GM18519 (cell line): ENCODE measurements at regions not wholly inside any gene's neighbourhood (a gene's known extent, or its start where the extent isn't known, plus 50 kb on each side); places are given as distances from the start of the nearest gene placed in this dataset.
"Not testable (repeated sequence)": the region's sequence is repeated elsewhere in the genome, so short reads cannot be mapped to it uniquely, and the experiment has no call there.

Experiments
- ATAC-seq: cut with Tn5 transposase; IDR thresholded peaks from one replicate; pipeline ENCODE4 v1.9.1; 2021; ENCODE audit warnings: mild to moderate bottlenecking, moderate library complexity; ENCODE audit not compliant: unreplicated experiment, low FRiP score

DNA sequence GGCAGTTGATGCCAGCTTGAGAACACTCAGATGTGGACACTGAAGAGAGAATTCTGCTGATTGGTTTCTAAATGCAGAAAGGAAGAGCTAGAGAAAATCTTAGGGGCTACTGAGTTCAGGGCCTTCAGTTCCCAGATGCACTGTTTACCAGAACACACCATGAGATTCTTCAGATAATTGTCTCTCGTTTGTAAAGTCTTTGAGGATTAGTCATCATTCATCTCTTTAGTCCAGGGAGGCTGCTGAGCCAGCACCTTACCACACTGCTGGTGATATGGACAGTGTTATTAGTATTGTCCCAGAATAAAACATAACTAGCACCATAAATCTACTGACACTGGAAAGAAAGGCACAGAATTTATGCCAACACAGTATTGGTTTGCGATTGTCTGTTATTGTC, 690.8 kb upstream of the CELF4 start:
- ATAC-seq, result no peak

DNA sequence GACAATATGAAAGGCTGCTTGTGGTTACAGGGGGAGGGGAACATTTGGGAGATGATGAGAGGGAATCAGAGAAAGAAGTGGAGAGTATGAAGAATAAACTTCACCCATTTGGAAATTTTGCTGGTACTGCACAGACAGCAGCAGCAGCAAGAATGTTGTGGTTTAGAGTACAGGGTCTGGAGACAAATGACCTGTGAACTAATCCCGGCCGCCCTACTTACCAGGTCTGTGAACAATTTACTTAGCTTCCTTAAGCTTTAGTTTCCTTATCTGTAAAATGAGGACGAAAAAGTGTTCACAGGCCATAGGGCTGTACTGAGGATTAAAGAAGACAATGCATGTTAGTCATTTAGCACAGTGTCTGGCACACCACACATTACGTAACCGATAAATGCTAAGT, 685.4 kb upstream of the CELF4 start:
- no peak for ATAC-seq

DNA sequence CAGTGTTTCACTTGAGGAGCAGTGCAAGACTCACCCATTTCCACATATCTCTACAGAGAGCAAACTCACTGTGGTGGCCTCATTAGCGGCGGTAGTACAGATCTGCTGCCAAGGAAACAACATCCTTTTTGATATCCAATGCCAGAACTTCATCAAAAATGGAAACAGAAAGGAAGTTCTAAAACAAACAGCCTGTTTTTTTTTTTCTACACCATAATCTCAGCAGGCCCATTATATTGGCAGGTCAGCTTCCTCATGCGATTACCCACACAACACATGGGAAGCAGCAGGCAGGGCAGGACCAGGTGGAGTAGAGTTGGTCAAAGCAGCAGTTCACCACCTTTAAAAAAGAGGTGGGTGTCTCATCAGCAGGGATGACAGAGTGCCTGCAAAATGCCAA, 678.9 kb upstream of the CELF4 start:
- ATAC-seq, result no peak

DNA sequence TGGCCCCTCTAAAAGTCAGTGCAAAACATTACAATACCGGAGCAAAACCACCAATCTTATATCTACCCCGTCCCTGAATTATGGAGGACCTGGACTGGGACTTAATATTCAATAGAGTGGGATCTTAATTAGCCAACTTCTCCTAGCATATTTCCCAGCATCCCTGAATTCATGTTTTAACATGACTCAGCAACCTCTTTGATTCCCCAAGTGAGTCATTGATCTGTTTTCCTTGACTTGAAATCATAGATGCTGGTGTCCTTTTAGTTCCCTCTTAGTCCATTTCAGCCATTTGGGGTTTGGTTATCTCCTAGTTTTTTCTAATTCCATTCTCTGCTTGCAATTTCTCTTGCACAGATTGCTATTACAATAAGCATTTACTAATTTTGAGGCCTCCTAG, 677.7 kb upstream of the CELF4 start:
- no peak for ATAC-seq

DNA sequence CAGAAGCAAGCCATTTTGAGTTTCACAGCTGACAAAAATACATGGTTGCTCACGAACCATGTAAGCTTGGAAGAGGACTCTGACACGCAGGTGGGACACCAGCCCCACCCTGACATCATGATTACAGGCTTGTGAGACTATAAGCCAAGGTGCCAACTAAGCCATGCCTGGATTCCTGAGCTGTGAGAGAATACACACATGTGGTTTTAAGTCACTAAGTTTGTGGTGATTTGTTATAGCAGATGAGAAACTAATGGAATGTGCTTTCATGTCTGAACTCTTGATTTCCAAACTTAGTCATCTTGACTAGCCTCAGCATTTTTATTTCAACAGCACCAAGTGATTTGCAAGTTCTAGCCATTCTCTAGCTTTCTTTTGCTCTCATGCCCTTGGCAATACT, 676.1 kb upstream of the CELF4 start:
- no peak for ATAC-seq

DNA sequence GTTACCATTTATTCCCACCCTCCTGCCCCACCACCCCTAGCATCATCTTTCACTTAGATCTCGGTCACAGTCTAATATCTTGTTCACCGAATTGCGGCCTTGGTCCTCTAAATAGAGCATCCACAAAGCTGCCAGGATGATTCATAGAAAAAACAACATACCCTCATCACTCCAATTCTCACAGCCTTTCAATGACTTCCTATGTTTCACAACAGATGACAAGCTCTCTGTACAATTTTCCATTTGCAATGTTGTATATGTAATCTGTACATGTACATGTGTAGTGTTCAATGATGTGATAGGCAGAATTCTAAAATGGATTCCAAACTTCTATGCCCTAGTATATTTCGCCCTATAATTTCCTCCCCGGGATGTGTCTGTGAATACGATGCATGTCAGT, 675.6 kb upstream of the CELF4 start:
- no peak for ATAC-seq

DNA sequence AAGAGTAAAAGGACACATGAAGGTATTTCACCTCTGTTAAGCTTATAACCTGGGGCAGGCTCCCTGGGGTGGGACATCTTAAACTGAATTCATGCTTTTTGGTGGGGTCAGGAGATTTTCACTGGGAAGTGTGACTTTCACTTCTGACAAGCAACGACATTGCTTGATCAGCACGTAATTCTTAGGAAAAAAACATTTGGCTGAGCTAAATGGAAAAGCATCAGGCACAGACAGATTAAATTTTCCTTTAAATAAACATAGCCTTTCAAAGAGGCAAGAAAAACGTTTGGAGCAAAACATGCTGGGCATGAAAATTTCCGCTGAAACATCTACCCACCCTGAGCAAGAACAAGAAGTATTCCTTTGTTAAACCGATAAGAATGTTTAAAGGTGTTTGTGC, 674.0 kb upstream of the CELF4 start:
- ATAC-seq, result no peak

DNA sequence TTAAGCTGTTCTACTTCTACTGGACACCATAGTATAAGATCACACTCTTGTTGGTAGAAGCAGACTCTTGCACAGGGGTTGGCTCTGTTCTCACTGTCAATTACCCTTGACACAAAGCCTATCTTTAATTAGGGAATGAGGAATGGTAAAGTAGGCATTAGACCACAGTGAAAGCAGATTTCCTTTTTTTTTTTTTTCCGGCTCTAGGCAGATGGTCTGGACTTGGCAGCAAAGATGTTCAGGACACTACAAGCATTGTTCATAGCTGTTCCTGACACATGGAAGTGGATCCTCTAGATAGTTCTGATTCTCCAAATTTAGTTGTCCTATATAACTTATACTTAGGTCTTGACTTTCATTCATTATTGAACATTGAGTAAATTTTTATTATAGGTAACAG, 672.2 kb upstream of the CELF4 start:
- ATAC-seq, result no peak

DNA sequence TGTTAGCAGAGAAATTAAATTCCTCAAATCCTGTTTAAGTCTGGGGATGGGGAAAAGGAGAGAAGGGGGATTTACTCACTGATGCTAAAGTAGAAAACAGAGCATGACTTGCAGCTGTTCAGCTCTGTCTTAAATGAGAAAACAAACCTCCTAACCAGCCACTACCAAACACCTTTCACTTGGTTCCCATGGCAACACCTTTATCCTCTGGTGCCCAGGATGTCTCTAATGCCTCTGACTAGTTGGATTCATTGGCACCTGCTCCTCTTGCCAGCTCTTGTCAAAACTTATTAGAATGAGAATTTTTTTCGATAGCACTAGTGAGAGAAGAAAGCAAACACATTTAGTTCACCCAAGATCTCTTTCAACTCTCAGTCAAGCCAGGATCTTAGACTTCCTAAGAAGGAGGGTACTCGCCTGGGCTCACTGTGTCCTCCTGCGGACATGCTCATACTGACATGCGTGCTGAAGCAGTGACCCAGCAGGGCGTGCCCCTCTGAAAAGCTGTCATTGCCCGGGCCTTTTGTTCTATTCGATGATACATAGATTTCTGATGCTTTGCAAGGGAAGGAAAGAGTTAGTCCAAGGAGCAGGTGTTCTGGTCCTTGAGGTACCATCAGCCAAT, 656.0 kb upstream of the CELF4 start:
- ATAC-seq, result no peak

DNA sequence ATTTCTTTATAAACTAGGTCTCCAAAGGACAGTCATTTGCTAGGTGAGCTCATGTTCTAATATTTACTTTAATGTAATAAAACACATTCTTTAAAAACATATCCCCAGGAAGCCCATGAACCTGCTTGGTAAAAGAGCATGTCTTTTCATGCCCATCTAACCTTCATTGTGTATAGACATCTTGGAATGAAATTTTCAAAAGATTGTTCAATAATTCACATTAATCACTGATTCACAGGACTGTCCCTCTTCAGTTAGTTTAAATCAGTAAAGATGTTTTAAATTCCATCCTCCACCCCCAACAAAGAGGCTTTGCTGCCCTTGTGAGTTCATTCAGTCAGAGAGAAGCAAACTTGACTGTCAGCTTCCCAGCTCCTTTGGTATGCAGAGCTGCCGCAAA, 633.4 kb upstream of the CELF4 start:
- no peak for ATAC-seq

DNA sequence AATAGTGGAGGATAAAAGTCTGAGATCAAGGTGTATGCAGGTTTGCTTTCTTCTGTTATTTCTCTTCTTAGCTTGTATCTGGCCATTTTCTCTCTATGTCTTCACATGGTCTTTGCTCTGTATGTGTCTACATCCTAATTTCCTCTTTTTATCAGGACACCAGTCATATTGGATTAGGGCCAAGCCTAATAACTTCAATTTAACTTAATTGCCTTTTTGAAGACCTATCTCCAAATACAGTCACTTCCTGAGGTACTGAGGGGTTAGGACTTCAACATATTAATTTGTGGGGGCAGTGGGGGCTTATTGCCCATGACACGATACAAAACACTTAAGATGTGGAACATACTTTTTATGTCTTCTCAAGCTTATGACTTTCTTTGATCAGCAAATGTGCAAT, 632.9 kb upstream of the CELF4 start:
- no peak for ATAC-seq

DNA sequence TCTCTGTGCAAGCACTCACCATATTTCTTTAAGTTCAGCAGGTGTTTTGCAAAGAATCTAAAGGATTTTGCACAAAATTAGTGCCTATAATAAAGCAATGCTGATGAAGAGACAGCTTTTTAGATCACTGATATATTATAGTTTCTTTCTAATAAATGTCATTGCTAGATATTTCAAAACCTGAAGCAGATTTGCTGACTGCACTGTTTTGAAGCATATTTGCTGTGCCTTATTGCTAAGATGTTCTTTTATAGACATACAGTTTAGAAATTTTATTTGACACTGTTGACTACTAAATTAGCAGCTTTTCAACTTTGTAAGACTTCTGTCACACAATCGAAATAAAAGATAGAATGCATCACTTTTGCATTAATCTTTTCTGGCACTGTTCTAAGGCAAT, 620.9 kb upstream of the CELF4 start:
- ATAC-seq, result no peak

DNA sequence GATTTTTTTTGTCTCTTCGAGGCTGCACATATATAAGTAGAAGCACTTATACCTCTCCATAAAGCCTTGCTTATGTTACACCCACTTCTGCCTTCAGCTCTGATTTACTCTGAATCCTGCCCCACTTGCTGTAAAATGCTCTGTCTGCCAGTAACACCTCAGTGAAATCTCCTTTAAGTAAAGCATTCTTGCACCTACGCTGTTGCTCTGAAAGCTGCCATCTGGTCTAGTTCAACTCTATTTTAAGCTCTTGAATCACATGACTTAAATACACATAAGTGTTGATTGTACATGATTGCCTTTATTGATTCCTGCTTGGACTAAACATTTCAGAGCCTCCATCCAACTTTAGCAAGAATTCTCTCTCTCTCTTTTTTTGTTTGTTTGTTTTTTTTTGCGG, 609.0 kb upstream of the CELF4 start:
- no peak for ATAC-seq

DNA sequence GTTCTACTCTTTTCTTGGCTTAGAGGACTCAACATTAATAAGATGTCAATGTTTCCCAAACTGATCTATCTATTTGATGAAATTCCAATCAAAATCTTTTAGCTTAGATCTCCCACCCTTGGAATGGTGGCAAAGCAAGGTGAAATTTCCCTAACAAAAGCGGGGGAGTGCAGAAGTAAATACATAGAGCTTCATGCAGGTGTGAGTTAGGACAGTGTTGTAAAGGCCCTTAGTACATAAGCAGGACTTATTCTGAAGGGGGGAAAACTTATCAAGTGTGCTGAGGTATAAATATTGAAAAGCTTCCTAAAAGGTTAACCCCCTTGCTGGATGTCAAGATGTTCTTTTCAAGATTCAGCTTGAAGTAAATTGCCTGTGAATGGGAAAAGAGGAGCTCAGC, 608.6 kb upstream of the CELF4 start:
- ATAC-seq, result no peak

DNA sequence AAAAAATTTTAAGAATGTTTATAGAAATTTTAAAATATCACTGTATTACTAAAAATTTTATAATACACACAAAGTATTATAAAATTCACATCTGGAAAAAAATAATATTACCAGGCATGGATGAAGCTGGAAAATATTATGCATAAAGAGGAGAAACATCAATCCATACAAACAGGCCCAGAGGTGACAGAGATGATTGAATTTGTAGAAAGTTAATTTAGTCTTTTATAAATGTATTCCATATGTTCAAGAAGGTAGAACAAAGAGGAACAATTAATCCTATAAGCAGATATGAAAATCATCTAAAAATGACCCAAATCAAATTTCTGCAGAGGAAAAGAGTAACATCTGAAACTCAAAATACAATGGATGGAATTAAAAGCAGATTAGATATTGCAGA, 605.2 kb upstream of the CELF4 start:
- no peak for ATAC-seq

DNA sequence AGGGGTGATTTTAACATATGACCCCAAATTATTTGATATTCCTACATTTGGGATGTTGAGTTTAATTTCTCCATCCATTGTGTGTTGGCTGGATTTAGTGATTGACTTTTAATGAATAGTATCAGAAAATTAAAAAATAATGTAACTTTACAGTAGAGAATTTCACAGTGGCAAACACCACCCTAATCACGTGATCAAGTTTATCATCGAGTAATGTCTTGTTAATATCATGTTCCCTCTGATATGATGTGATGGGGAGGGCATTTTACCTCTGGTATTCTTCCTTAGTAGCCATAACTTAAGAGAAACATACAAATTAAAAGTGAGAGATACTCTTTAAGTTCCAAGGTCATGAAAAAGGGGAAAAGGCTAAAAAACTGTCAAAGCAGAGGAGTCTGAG, 602.0 kb upstream of the CELF4 start:
- ATAC-seq, result no peak

DNA sequence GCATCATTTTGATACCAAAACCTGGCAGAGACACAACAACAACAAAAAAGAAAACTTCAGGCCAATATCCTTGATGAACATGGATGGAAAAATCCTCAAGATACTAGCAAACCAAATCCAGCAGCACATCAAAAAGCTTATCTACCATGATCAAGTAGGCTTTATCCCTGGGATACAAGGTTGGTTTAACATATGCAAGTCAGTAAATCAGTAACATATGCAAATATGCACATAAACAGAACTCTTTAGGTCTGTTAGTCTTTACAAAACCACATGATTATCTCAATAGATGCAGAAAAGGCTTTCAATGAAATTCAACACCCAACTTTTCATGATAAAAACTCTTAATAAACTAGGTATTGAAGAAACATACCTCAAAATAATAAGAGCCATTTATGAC, 587.5 kb upstream of the CELF4 start:
- ATAC-seq, result not testable (repeated sequence)

DNA sequence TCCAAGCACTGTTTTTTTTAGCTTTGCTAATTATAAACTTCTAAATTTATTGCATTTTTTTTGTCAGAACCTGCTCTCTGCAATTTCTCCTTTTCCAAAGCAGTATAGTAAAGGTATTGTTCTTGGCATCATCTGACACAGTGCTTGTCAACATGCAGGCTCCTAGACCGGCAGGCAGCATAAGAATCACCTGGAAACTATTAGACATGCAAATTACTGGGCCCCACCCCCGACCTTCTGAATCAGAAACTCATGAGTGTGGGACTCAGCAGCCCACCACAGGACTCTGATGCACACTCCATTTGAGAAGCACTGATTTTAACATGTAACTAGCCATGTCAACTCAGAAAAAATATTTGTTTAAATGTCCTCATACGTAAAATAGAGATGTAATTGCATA, 551.1 kb upstream of the CELF4 start:
- no peak for ATAC-seq

DNA sequence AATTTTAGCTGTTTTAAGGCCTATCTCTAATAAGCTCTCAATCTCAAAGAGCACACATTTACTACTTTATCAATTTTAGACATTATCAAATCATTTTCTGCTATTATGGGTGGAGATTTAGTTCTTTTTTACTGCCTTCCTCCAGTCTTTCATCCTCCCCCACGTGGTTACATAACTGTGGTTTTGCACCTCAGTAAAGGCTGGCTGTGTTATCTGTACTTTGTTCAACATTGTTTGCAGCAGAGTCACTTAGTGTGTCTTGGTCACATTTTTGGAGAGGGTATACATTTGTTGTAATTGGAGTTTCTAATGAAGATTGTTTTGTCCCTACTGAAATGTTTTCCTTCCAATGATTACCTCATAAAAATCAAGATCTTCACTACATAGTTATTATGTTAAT, 549.6 kb upstream of the CELF4 start:
- no peak for ATAC-seq

DNA sequence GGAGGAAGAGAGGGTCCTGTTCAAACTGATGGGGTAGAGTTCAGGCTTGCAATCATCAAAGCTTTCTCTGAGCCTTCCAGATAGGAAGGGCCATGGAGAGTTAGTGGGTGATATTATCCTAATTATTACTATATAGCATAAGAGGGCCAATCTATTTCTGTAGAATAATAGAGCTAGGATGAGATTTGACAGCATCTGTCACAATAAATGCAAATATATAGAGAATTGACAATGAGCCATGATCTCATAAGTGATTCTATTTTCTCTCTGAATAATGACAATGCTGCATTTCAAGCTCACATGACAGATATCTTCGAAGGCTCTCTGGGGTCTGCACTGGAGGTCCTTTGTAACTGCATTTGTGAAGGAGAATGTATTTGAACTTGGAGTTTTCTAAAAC, 521.9 kb upstream of the CELF4 start:
- no peak for ATAC-seq

DNA sequence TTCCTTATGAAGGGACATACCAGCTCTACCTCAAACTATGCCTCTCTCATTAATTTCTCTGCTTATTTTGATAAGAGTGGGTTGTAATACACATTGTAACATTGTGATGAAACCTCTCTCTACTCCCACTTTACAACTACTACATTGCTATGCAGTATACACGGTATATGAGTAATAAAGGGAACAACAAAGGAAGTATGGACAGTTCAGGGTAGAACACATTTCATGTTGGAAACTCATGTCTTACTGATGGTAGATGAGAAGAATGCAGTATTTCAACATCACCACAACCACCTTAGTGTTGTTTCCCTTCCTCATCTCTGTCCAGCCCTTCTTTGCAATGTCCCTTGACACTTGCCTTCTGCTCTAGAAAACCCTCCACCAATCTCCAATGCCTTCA, 515.9 kb upstream of the CELF4 start:
- ATAC-seq, result no peak

DNA sequence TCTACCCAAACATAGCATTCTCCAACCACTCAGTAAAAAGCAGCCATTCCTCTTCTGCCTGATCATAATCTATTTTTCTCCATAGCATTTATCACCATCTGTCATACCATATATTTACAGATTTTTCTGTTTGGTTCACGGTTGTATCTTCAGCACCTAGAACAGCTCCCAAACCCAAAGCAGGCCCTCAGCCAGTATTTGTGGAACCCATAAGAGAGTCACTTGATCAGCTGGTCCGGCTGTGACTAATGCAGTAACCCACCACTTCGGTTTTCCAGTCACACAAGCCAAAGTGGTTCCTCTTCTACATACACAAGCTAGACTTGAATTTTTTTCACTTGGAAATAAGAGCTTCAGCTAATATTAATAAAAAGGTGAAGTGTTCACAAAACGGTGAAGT, 511.6 kb upstream of the CELF4 start:
- no peak for ATAC-seq

DNA sequence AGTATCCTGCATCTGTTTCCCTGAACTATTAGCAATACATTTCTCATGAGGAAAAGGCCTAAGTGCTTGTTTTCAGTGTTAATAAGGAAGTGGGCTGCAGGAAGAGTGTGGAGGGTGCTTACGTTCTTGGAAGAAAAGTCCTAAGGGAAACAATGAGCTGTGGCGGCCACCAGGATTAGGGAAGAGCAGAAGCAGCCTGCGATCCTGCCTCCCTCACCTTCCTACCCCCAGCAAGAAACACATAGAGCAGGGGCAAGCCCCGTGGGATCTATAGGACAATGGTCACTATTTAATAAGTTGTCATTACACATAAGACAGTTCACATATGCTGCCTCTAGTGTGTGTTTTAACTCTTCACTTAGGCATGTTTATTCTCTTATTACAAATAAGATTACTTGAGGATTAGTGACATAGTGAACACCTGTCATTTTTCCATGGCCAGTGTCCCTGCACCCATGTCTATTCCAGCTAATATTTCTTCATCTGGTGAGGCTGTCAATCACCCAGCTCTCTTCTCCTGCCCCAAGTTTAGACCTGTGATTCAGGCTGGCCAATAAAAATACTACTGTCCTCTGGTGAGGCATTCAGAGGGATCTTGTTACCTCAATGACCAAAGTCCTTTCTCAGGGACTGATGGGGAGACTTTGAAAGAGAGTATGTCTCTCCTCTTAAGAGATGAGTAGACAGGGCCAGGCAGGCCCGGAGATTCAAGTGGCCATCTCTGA, 510.9 kb upstream of the CELF4 start:
- ATAC-seq, result no peak
